Fibroblast of mammary gland (primary cell): ENCODE measurements at regions not wholly inside any gene's neighbourhood (a gene's known extent, or its start where the extent isn't known, plus 50 kb on each side); places are given as distances from the start of the nearest gene placed in this dataset.
A peak's percentile ranks its signal among the peaks of the same experiment; 100 is the strongest.
"Not testable (repeated sequence)": the region's sequence is repeated elsewhere in the genome, so short reads cannot be mapped to it uniquely, and the experiment has no call there.

Experiments
- DNase-seq: peaks from one replicate; pipeline ENCODE4 v3.0.0-alpha.2; 2010; ENCODE audit warnings: low read depth
- H3K4me3 ChIP-seq: 2 replicates; pipeline ENCODE4 v1.5.1; 2011; ENCODE audit warnings: low read depth, mild to moderate bottlenecking, low read length, moderate library complexity; ENCODE audit not compliant: control insufficient read depth
- CTCF ChIP-seq: conservative IDR thresholded peaks from 2 replicates; pipeline ENCODE4 v1.5.1; 2011; ENCODE audit warnings: low read depth, low read length, inconsistent platforms; ENCODE audit not compliant: control insufficient read depth, insufficient read depth

- TF ChIP-seq CTCF = no peak
- no peak for DNase-seq
- no peak overlapping the region for H3K4me3 ChIP-seq
Observed at GRCh38 chrX:1902901-1903235, 288.0 kb downstream of the ASMT start.

- peak; percentile 78 for DNase-seq
- no peak for TF ChIP-seq CTCF
Observed at GRCh38 chrX:1903236-1903935, 288.5 kb downstream of the ASMT start.

GRCh38 chrX:1904663-1905218, 289.9 kb downstream of the ASMT start:
- TF ChIP-seq CTCF = no peak
- no peak for DNase-seq
- no peak overlapping the region for H3K4me3 ChIP-seq

More at GRCh38 chrX:1903236-1903935, 288.5 kb downstream of the ASMT start:
- no peak overlapping the region for H3K4me3 ChIP-seq

- no peak for DNase-seq
- TF ChIP-seq CTCF = no peak
- no peak overlapping the region for H3K4me3 ChIP-seq
Observed at GRCh38 chrX:1906028-1906427, 291.2 kb downstream of the ASMT start.

GRCh38 chrX:1908996-1909395, 294.1 kb downstream of the ASMT start:
- not testable (repeated sequence) for DNase-seq, H3K4me3 ChIP-seq

GRCh38 chrX:1909419-1910206, 294.8 kb downstream of the ASMT start:
- TF ChIP-seq CTCF = no peak
- H3K4me3 ChIP-seq = no peak overlapping the region
- DNase-seq = no peak

GRCh38 chrX:1910207-1910470, 295.3 kb downstream of the ASMT start:
- no peak for TF ChIP-seq CTCF
- DNase-seq = no peak
- no peak overlapping the region for H3K4me3 ChIP-seq
